SK-N-SH treated with all-trans-retinoic acid at 6 μM for 48 hours (cell line): ENCODE measurements at regions not wholly inside any gene's neighbourhood (a gene's known extent, or its start where the extent isn't known, plus 50 kb on each side); places are given as distances from the start of the nearest gene placed in this dataset.

Experiments used
- ATAC-seq: fragments of 200-7000 bp; cut with Tn5 transposase; 3 replicates; pipeline ENCODE4 v1.9.1; 2020; ENCODE audit warnings: mild to moderate bottlenecking, moderate library complexity
- ARNTL ChIP-seq: fragments of 450-650 bp; formaldehyde crosslinking; IDR thresholded peaks from 2 replicates; pipeline ENCODE4 v1.5.0; 2020; ENCODE audit warnings: low read depth, mild to moderate bottlenecking, moderate library complexity, borderline replicate concordance
- BACH2 ChIP-seq: fragments of 250-450 bp; sonication (Bioruptor Pico); IDR thresholded peaks from 2 replicates; pipeline ENCODE4 v1.9.0; 2021; ENCODE audit warnings: mild to moderate bottlenecking, borderline replicate concordance
- CREB5 ChIP-seq: fragments of 250-450 bp; sonication (Bioruptor Pico); IDR thresholded peaks from 2 replicates; pipeline ENCODE4 v1.5.1; 2020; ENCODE audit warnings: low read depth, mild to moderate bottlenecking, moderate library complexity
- CSDC2 ChIP-seq: fragments of 250-450 bp; sonication (Bioruptor Pico); IDR thresholded peaks from 2 replicates; pipeline ENCODE4 v1.5.0; 2020; ENCODE audit warnings: mild to moderate bottlenecking, moderate library complexity
- CSRNP3 ChIP-seq: fragments of 250-450 bp; sonication (Bioruptor Pico); IDR thresholded peaks from 2 replicates; pipeline ENCODE4 v1.5.1; 2021; ENCODE audit warnings: mild to moderate bottlenecking, moderate library complexity
- ESRRG ChIP-seq: fragments of 250-450 bp; sonication (Bioruptor Pico); IDR thresholded peaks from 2 replicates; pipeline ENCODE4 v1.6.1; 2021; ENCODE audit warnings: mild to moderate bottlenecking
- ISL1 ChIP-seq: fragments of 250-450 bp; sonication (Bioruptor Pico); IDR thresholded peaks from 2 replicates; pipeline ENCODE4 v2.1.2; 2022; ENCODE audit warnings: mild to moderate bottlenecking, moderate library complexity
- POU6F1 ChIP-seq: fragments of 250-450 bp; sonication (Bioruptor Pico); IDR thresholded peaks from 2 replicates; pipeline ENCODE4 v1.8.0; 2021; ENCODE audit warnings: low read depth, mild to moderate bottlenecking, moderate library complexity, borderline replicate concordance
- PPARA ChIP-seq: fragments of 250-450 bp; sonication (Bioruptor Pico); IDR thresholded peaks from 2 replicates; pipeline ENCODE4 v1.5.0; 2020; ENCODE audit warnings: mild to moderate bottlenecking, borderline replicate concordance
- RARB ChIP-seq: fragments of 250-450 bp; sonication (Bioruptor Pico); IDR thresholded peaks from 2 replicates; pipeline ENCODE4 v1.8.0; 2021; ENCODE audit warnings: mild to moderate bottlenecking, moderate library complexity
- SNAI2 ChIP-seq: fragments of 250-450 bp; sonication (Bioruptor Pico); IDR thresholded peaks from 2 replicates; pipeline ENCODE4 v1.5.0; 2020; ENCODE audit warnings: mild to moderate bottlenecking, moderate library complexity
- TCF4 ChIP-seq: fragments of 250-450 bp; sonication (Bioruptor Pico); IDR thresholded peaks from 2 replicates; pipeline ENCODE4 v1.8.0; 2021; ENCODE audit warnings: mild to moderate bottlenecking, moderate library complexity, borderline replicate concordance
- TOX ChIP-seq: fragments of 250-450 bp; sonication (Bioruptor Pico); IDR thresholded peaks from 2 replicates; pipeline ENCODE4 v1.8.0; 2021; ENCODE audit warnings: mild to moderate bottlenecking, moderate library complexity, borderline replicate concordance
- TSHZ2 ChIP-seq: fragments of 250-450 bp; sonication (Bioruptor Pico); IDR thresholded peaks from 2 replicates; pipeline ENCODE4 v1.5.0; 2020; ENCODE audit warnings: mild to moderate bottlenecking, moderate library complexity
- ZC3H10 ChIP-seq: fragments of 250-450 bp; sonication (Bioruptor Pico); IDR thresholded peaks from 2 replicates; pipeline ENCODE4 v1.5.1; 2021; ENCODE audit warnings: mild to moderate bottlenecking, moderate library complexity
- ZFP3 ChIP-seq: fragments of 250-450 bp; sonication (Bioruptor Pico); IDR thresholded peaks from 2 replicates; pipeline ENCODE4 v1.5.0; 2020; ENCODE audit warnings: mild to moderate bottlenecking, moderate library complexity
- ZFP30 ChIP-seq: fragments of 450-650 bp; formaldehyde crosslinking; IDR thresholded peaks from 2 replicates; pipeline ENCODE4 v1.5.0; 2022; ENCODE audit warnings: mild to moderate bottlenecking, moderate library complexity
- ZNF565 ChIP-seq: fragments of 450-650 bp; formaldehyde crosslinking; conservative IDR thresholded peaks from 2 replicates; pipeline ENCODE4 v1.5.0; 2020; ENCODE audit warnings: low read depth, mild to moderate bottlenecking, moderate library complexity
- ZNF8 ChIP-seq: fragments of 450-650 bp; formaldehyde crosslinking; IDR thresholded peaks from 2 replicates; pipeline ENCODE4 v1.5.0; 2020; ENCODE audit warnings: mild to moderate bottlenecking, moderate library complexity
- TF ChIP-seq, protein P1 (sequence below): fragments of 250-450 bp; sonication (Bioruptor Pico); IDR thresholded peaks from 2 replicates; pipeline ENCODE4 v1.8.0; 2020; ENCODE audit warnings: mild to moderate bottlenecking, moderate library complexity, borderline replicate concordance

GRCh38 chr1:186775881-186776560, 52.7 kb upstream of the PLA2G4A start:
- no peak for ATAC-seq
- no peak for TF ChIP-seq ARNTL (CRISPR knock-in tag)
- TF ChIP-seq, protein P1, sequence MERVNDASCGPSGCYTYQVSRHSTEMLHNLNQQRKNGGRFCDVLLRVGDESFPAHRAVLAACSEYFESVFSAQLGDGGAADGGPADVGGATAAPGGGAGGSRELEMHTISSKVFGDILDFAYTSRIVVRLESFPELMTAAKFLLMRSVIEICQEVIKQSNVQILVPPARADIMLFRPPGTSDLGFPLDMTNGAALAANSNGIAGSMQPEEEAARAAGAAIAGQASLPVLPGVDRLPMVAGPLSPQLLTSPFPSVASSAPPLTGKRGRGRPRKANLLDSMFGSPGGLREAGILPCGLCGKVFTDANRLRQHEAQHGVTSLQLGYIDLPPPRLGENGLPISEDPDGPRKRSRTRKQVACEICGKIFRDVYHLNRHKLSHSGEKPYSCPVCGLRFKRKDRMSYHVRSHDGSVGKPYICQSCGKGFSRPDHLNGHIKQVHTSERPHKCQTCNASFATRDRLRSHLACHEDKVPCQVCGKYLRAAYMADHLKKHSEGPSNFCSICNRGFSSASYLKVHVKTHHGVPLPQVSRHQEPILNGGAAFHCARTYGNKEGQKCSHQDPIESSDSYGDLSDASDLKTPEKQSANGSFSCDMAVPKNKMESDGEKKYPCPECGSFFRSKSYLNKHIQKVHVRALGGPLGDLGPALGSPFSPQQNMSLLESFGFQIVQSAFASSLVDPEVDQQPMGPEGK, result no peak
- TF ChIP-seq ZC3H10, result no peak
- TF ChIP-seq ZNF8 (CRISPR knock-in tag), result no peak
- no peak for TF ChIP-seq SNAI2 (CRISPR knock-in tag)
- TF ChIP-seq PPARA, result no peak
- TF ChIP-seq CSRNP3 (CRISPR knock-in tag), result no peak
- TF ChIP-seq ZNF565 (CRISPR knock-in tag), result no peak
- TF ChIP-seq ZFP30 (CRISPR knock-in tag), result no peak
- no peak for TF ChIP-seq POU6F1 (CRISPR knock-in tag)
- no peak for TF ChIP-seq ESRRG
- TF ChIP-seq TSHZ2 (CRISPR knock-in tag), result no peak
- no peak for TF ChIP-seq RARB (CRISPR knock-in tag)
- TF ChIP-seq ZFP3 (CRISPR knock-in tag), result no peak
- no peak for TF ChIP-seq CSDC2 (CRISPR knock-in tag)
- TF ChIP-seq BACH2 (CRISPR knock-in tag), result no peak

GRCh38 chr1:186775036-186775435, 53.7 kb upstream of the PLA2G4A start:
- TF ChIP-seq CREB5 (CRISPR knock-in tag) (no peak), ARNTL (CRISPR knock-in tag) (no peak), TCF4 (CRISPR knock-in tag) (no peak), CSRNP3 (CRISPR knock-in tag) (no peak), RARB (CRISPR knock-in tag) (no peak), ISL1 (CRISPR knock-in tag) (no peak), ESRRG (no peak), ZNF565 (CRISPR knock-in tag) (no peak), ZFP30 (CRISPR knock-in tag) (no peak), TOX (CRISPR knock-in tag) (no peak), POU6F1 (CRISPR knock-in tag) (no peak), ZNF8 (CRISPR knock-in tag) (no peak)
- TF ChIP-seq, protein P1, result no peak
- no peak for ATAC-seq
